Ascending aorta (tissue), 2 donors: ENCODE measurements at regions not wholly inside any gene's neighbourhood (a gene's known extent, or its start where the extent isn't known, plus 50 kb on each side); places are given as distances from the start of the nearest gene placed in this dataset.

ENCODE experiments used
- DNase-seq, 2 donors: peaks; one replicate each; pipeline ENCODE4 v3.0.0-alpha.2; 2019; ENCODE audit warnings: low spot score in 2 of 2
- H3K27ac ChIP-seq, 2 donors: fragments of 200-600 bp; sonication (generic); one replicate each; pipeline ENCODE4 v1.5.1; 2016 to 2017; ENCODE audit warnings: mild to moderate bottlenecking in 1 of 2
- H3K27me3 ChIP-seq: fragments of 200-600 bp; sonication (generic); one replicate; pipeline ENCODE4 v1.5.1; 2017
- H3K36me3 ChIP-seq, 2 donors: fragments of 200-600 bp; sonication (generic); one replicate each; pipeline ENCODE4 v1.5.1; 2016
- H3K4me1 ChIP-seq, 2 donors: fragments of 200-600 bp; sonication (generic); one replicate each; pipeline ENCODE4 v1.5.1; 2016 to 2017; ENCODE audit warnings: mild to moderate bottlenecking in 1 of 2
- H3K4me3 ChIP-seq, 2 donors: fragments of 200-600 bp; sonication (generic); one replicate each; pipeline ENCODE4 v1.5.1; 2016 to 2017; ENCODE audit warnings: mild to moderate bottlenecking in 1 of 2
- H3K9me3 ChIP-seq, 2 donors: fragments of 200-600 bp; sonication (generic); one replicate each; pipeline ENCODE4 v1.5.1; 2016
- CTCF ChIP-seq, 3 experiments: fragments of 200-600 bp in 2 of 3; fragments of 450-650 bp in 1 of 3; sonication (generic) in 2 of 3; IDR thresholded peaks; one replicate each; pipeline ENCODE4 v1.5.1; 2016 to 2019; ENCODE audit warnings: antibody characterized with exemption in 3 of 3, mild to moderate bottlenecking in 1 of 3, moderate library complexity in 1 of 3
- intact Hi-C: fragments of 100-400 bp; cut with DNase I; formaldehyde crosslinking; loops from one replicate; pipeline ENCODE4 v1.15.1; 2023

DNA sequence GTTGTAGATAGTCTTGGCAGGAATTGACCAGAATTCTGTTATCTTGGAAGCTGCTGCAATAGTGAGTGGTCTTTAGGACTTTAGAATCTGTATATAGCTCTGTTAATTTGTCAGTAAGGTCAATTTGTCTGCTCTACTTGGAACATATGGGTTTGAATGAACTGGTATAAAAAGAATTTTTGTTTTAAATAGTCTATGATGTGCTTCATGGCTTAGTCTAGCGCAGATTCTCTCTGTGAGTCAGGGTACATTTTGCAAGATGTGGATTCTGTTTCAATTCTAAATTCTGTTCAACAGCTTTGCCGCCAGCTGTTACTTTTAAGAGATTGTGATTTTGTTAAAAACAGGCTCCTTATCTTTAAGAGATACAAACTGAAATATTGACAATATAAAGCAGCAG is 135.9 kb upstream of the AGBL1 start:
- Histone ChIP-seq H3K36me3 (no peaks in the 10 kb centered on the region), H3K27me3 (no peaks in the 10 kb centered on the region), H3K9me3 (no peaks in the 10 kb centered on the region), H3K27ac (no peak overlapping the region), H3K4me1 (no peaks in the 10 kb centered on the region), H3K4me3 (no peak overlapping the region)
- intact Hi-C loops = no loop called here
- TF ChIP-seq CTCF (IDR thresholded peaks at IDR 0.05) = no peak
- no peak for DNase-seq

DNA sequence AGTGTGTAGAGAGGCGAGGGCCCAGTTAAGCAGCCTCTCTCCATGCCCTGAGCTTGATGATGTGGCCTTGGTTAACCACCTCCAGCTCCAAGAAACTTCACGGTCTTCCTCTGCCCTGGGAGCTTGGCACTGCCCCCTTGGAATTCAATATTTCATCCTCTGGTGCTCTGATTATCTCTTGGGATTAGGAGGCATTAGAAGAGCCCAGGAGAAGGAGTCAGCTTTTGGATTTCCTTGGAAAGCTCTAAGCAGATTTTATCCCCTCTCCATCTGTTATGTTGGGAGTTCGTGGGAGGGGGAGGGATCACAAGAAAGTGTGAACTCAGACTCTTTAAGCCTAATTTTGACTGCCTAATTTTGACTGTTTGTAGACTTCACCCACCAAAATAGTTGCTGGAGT is 132.7 kb upstream of the AGBL1 start:
- Histone ChIP-seq H3K4me3 (no peak overlapping the region), H3K4me1 (no peaks in the 10 kb centered on the region), H3K9me3 (no peaks in the 10 kb centered on the region), H3K36me3 (no peaks in the 10 kb centered on the region), H3K27ac (no peak overlapping the region), H3K27me3 (no peaks in the 10 kb centered on the region)
- intact Hi-C loops = no loop called here
- no peak for DNase-seq
- no peak for TF ChIP-seq CTCF (IDR thresholded peaks at IDR 0.05)

DNA sequence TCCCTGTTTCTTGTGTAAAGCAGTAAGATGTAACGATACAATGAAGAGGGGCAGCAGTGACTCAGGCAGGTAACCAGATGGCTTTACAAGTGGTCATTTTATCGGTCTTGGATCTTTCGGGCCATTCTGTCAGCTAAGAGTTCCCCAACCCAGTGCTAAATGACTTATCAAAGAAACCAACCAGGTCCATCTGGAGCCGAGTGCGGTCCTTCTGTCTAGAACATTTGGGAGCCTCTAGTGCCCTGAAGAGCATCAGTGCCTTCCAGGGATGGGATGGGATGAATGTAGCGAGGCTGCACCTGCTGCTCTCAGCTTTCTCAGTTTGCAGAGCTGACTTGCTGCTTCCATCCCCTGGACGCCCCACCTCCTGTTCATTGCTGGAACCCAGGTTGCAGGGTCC is 131.7 kb upstream of the AGBL1 start:
- no peak for DNase-seq
- Histone ChIP-seq H3K4me3 (no peak overlapping the region), H3K36me3 (no peaks in the 10 kb centered on the region), H3K27ac (no peak overlapping the region), H3K27me3 (no peaks in the 10 kb centered on the region), H3K4me1 (no peaks in the 10 kb centered on the region), H3K9me3 (no peaks in the 10 kb centered on the region)
- intact Hi-C loops = no loop called here
- TF ChIP-seq CTCF (IDR thresholded peaks at IDR 0.05) = no peak

- H3K9me3 ChIP-seq = no peaks in the 10 kb centered on the region
- intact Hi-C loops = no loop called here
- no peaks in the 10 kb centered on the region for H3K4me1 ChIP-seq
- DNase-seq = no peak
- TF ChIP-seq CTCF (IDR thresholded peaks at IDR 0.05) = no peak
- H3K4me3 ChIP-seq = no peak overlapping the region
- H3K27ac ChIP-seq = no peak overlapping the region
- H3K27me3 ChIP-seq = no peaks in the 10 kb centered on the region
- H3K36me3 ChIP-seq = no peaks in the 10 kb centered on the region
Measured at GRCh38 chr15:85950101-85950500, 129.6 kb upstream of the AGBL1 start.

GRCh38 chr15:85954586-85954985 is 125.1 kb upstream of the AGBL1 start:
- Histone ChIP-seq H3K27me3 (no peaks in the 10 kb centered on the region), H3K4me1 (no peaks in the 10 kb centered on the region), H3K27ac (no peak overlapping the region), H3K4me3 (no peak overlapping the region), H3K36me3 (no peaks in the 10 kb centered on the region), H3K9me3 (no peaks in the 10 kb centered on the region)
- intact Hi-C loops = no loop called here
- TF ChIP-seq CTCF (IDR thresholded peaks at IDR 0.05) = no peak
- no peak for DNase-seq
